ENCODE measurements at regions not wholly inside any gene's neighbourhood (a gene's known extent, or its start where the extent isn't known, plus 50 kb on each side); places are given as distances from the start of the nearest gene placed in this dataset.

DNA sequence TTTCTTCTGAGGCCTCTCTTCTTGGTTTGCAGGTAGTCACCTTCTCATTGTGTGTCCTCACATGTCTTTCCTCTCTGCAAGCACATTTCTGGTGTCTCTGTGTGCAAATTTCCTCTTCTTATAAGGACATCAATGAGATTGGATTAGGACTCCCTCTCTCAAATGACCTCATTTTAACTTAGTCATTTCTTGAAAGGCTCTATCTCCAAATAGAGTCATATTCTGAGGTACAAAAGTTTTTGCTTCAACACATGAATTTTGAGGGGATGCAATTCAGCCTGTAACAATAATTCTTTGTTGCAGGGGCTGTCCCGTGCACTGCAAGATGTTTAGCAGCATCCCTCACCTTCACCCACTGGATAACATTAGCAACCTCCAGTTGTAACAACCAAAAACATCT is 115.0 kb upstream of the DCBLD2 start:
- Histone ChIP-seq H2AFZ (ENCODE audit: low read length) (no peak overlapping the region), H3K79me2 (ENCODE audit: insufficient read depth, low read length) (no peaks in the 10 kb centered on the region), H3K9ac (ENCODE audit: insufficient read depth, low read depth, low read length) (no peak overlapping the region), H3K4me1 (ENCODE audit: insufficient read depth, low read length) (no peaks in the 10 kb centered on the region), H3K27me3 (ENCODE audit: control insufficient read depth in 1 of 2, insufficient read depth in 2 of 2, low read length in 2 of 2) (no peaks in the 10 kb centered on the region), H3K9me3 (ENCODE audit: low read length) (no peaks in the 10 kb centered on the region), H4K20me1 (ENCODE audit: insufficient read depth, low read length) (no peaks in the 10 kb centered on the region), H3K36me3 (replicated peaks in 1 of 2; ENCODE audit: control insufficient read depth in 1 of 2, insufficient read depth in 2 of 2, low read length in 2 of 2) (no peaks in the 10 kb centered on the region), H3K4me3 (replicated peaks in 1 of 3; ENCODE audit: insufficient read depth in 1 of 3, low read depth in 2 of 3, low read length in 3 of 3) (no peak overlapping the region), H3K27ac (ENCODE audit: extremely low read length, insufficient read depth, low read length) (no peak overlapping the region), H3K4me2 (ENCODE audit: low read depth, low read length) (no peak overlapping the region)
- FAIRE-seq, result no peak
- DNase-seq (ENCODE audit: low spot score), result no peak
- ChIA-PET POLR2A (no interaction called here), CTCF (ENCODE audit: low intra/inter-chr PET ratio, low total read pairs) (no interaction called here)
- in situ Hi-C loops (cut with HindIII; ENCODE audit: extremely low pct_ligation_motif_present, low pct_unique_long_range_greater_than_20kb), result no loop called here
- WGBS (ENCODE audit: low lambda C conversion rate), result 0% methylated on average over 1 of the region's 1 CpG
- intact Hi-C loops (cut with micrococcal nuclease; ENCODE audit: unreplicated experiment), result no loop called here
- no peak for ATAC-seq
- no TSS peak for BruUV-seq (replicated peaks)
- TF ChIP-seq EED (CRISPR knock-in tag; IDR thresholded peaks at IDR 0.05) (no peak), ETV6 (CRISPR knock-in tag; conservative IDR thresholded peaks at IDR 0.05) (no peak), GATA4 (IDR thresholded peaks at IDR 0.05; ENCODE audit: borderline replicate concordance, low read depth) (no peak), ZNF652 (CRISPR knock-in tag; IDR thresholded peaks at IDR 0.05; ENCODE audit: borderline replicate concordance, low read depth) (no peak), IRX3 (CRISPR knock-in tag; IDR thresholded peaks at IDR 0.05; ENCODE audit: borderline replicate concordance, low read depth) (no peak), ZNF713 (CRISPR knock-in tag; IDR thresholded peaks at IDR 0.05) (no peak), MTA1 (CRISPR knock-in tag; IDR thresholded peaks at IDR 0.05; ENCODE audit: borderline replicate concordance) (no peak), ZNF839 (CRISPR knock-in tag; IDR thresholded peaks at IDR 0.05; ENCODE audit: borderline replicate concordance) (no peak), SAFB2 (CRISPR knock-in tag; IDR thresholded peaks at IDR 0.05; ENCODE audit: borderline replicate concordance, low read depth) (no peak), ZNF3 (CRISPR knock-in tag; IDR thresholded peaks at IDR 0.05) (no peak), ZSCAN31 (CRISPR knock-in tag; IDR thresholded peaks at IDR 0.05; ENCODE audit: low read depth) (no peak), MZF1 (CRISPR knock-in tag; IDR thresholded peaks at IDR 0.05; ENCODE audit: borderline replicate concordance) (no peak)
- TF ChIP-seq, protein P1, sequence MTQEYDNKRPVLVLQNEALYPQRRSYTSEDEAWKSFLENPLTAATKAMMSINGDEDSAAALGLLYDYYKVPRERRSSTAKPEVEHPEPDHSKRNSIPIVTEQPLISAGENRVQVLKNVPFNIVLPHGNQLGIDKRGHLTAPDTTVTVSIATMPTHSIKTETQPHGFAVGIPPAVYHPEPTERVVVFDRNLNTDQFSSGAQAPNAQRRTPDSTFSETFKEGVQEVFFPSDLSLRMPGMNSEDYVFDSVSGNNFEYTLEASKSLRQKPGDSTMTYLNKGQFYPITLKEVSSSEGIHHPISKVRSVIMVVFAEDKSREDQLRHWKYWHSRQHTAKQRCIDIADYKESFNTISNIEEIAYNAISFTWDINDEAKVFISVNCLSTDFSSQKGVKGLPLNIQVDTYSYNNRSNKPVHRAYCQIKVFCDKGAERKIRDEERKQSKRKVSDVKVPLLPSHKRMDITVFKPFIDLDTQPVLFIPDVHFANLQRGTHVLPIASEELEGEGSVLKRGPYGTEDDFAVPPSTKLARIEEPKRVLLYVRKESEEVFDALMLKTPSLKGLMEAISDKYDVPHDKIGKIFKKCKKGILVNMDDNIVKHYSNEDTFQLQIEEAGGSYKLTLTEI (CRISPR knock-in tag; conservative IDR thresholded peaks at IDR 0.05), result no peak
- TF ChIP-seq, protein P2, sequence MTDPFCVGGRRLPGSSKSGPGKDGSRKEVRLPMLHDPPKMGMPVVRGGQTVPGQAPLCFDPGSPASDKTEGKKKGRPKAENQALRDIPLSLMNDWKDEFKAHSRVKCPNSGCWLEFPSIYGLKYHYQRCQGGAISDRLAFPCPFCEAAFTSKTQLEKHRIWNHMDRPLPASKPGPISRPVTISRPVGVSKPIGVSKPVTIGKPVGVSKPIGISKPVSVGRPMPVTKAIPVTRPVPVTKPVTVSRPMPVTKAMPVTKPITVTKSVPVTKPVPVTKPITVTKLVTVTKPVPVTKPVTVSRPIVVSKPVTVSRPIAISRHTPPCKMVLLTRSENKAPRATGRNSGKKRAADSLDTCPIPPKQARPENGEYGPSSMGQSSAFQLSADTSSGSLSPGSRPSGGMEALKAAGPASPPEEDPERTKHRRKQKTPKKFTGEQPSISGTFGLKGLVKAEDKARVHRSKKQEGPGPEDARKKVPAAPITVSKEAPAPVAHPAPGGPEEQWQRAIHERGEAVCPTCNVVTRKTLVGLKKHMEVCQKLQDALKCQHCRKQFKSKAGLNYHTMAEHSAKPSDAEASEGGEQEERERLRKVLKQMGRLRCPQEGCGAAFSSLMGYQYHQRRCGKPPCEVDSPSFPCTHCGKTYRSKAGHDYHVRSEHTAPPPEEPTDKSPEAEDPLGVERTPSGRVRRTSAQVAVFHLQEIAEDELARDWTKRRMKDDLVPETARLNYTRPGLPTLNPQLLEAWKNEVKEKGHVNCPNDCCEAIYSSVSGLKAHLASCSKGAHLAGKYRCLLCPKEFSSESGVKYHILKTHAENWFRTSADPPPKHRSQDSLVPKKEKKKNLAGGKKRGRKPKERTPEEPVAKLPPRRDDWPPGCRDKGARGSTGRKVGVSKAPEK (CRISPR knock-in tag; IDR thresholded peaks at IDR 0.05; ENCODE audit: borderline replicate concordance), result no peak
- TF ChIP-seq, protein P3, sequence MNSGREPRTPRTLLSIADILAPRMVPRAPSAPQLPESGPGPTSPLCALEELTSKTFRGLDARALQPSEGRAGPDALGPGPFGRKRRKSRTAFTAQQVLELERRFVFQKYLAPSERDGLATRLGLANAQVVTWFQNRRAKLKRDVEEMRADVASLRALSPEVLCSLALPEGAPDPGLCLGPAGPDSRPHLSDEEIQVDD (CRISPR knock-in tag; IDR thresholded peaks at IDR 0.05; ENCODE audit: borderline replicate concordance), result no peak

Measured in HepG2 (cell line).